ENCODE measurements at regions not wholly inside any gene's neighbourhood (a gene's known extent, or its start where the extent isn't known, plus 50 kb on each side); places are given as distances from the start of the nearest gene placed in this dataset.

DNA sequence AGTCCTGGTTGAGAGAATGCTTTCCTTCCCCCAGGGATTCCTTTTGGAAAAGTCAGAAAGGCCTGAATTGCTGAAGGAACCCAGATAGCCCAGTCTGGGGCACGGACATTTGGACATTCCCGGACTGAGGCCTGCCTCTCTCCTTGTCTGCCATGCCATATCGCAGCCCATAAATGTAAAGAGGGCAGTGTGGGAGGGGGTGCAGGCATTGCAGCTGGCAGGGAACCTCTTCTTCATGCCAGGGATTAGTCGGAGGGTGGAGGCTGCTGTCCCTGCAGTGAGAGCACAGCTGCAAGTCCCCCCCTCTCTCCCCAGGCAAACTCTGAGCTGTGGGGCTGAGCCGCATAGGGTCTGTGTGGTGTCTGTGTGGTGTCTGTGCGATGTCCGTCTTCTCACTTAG lies 486.0 kb upstream of the MKI67 start:
- in situ Hi-C loops (cut with HindIII; ENCODE audit: low pct_unique_long_range_greater_than_20kb, low sequenced_read_pairs) = no loop called here
- DNase-seq (ENCODE audit: low read depth, low spot score) = no peak

DNA sequence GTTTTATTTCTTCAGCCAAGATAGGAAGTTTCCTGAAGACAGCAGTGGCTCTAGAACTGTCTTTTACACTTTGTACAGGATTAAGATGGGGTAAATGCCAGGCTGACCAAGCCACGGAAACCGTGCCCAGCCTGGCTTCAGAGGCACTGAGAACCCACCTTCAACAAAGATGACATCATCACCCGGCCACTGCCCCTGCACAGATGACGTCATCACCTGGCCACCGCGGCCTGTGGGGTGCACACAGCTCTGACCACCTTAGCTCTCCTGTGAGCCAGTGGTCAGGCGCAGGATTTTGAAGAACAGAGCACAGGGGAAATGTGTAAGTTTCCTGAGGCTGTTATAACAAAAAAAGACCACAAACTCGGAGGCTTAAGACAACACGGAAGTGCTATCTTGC lies 486.4 kb upstream of the MKI67 start:
- DNase-seq (ENCODE audit: low read depth, low spot score) = no peak
- in situ Hi-C loops (cut with HindIII; ENCODE audit: low pct_unique_long_range_greater_than_20kb, low sequenced_read_pairs) = no loop called here

DNA sequence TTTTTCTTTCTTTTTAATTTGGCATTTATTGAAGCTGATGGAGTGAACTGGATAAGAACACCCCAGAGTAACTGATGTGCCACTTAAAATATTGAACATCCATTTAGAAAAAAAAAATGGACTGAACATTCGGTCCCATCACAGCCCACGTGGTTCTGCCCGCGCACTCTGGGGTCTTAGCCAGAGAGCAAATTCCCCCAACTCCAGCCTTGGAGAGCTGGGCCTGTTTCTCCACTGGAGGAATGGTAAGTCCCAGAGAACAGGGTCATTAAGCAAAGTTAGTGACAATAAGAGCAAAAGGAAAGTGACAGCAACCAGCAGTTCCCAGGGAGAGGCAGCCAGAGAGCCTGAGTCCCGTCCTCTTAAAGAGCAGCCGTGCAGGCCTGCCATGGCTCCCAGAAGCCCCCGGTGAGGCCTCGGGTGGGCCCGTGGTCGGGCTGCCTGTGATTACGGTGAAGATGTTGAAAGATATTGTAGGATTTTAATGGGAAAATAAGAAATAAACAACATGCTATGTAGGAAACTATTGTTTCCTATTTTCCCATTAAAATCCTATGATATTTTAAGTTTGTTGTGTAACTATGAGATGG lies 487.9 kb upstream of the MKI67 start:
- DNase-seq (ENCODE audit: low read depth, low spot score) = no peak
- in situ Hi-C loops (cut with HindIII; ENCODE audit: low pct_unique_long_range_greater_than_20kb, low sequenced_read_pairs) = no loop called here

DNA sequence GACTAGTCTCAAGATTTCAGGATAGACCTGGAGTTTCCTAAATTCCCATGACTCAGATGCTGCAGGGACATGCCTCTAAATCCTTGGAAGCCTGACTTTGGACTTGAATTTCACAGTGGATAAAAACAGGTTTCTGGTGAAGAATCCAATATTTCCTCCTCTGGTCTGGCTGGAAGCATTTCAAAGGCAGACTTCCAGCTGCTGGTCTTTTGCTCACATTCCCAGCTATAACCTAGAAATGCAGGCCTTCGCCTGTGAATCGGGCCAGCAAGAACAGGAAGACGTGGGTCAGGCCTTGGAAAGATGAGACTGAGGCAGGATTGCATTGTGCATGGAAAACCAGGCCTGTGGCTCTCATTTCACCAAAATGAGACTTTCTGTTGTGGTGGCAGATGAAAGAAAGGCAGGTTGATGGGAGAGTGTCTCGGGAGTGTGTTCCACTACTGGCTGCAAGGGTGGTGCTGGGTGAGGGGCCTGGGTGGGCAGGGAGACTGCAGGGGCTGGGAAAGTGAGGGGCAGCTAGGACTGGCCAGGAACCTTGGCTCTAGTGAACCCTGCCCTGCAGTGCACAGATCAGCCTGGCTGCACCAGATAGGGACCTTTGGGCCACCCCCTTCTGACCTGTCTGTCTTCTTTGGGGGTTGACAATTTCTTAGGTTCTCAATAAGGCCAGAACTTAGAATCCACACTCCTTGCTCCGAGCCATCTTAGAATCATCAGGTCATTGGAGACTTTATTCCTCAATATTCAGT lies 488.8 kb upstream of the MKI67 start:
- in situ Hi-C loops (cut with HindIII; ENCODE audit: low pct_unique_long_range_greater_than_20kb, low sequenced_read_pairs) = no loop called here

DNA sequence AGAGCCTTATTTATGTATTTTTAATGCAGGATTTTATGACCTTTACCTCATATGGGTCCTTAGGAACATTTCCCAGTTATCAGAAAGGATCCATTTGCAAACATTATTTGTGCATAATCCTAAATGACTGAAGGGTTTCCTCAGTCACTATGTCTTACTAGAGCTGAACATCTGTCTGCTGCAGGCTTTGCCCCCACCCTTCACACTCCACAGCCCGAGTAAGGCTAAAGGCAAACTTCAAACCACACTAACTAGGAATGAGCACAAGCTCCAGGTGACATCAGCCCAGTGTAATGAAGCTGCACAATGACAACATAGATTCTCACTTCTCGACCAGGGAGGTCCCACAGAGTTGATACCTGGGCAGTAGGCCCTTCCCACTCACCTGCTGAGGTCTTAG lies 491.3 kb upstream of the MKI67 start:
- in situ Hi-C loops (cut with HindIII; ENCODE audit: low pct_unique_long_range_greater_than_20kb, low sequenced_read_pairs) = no loop called here
- DNase-seq (ENCODE audit: low read depth, low spot score) = no peak

More for the DNA sequence above, 488.8 kb upstream of the MKI67 start:
- no peak for DNase-seq (ENCODE audit: low read depth, low spot score)

DNA sequence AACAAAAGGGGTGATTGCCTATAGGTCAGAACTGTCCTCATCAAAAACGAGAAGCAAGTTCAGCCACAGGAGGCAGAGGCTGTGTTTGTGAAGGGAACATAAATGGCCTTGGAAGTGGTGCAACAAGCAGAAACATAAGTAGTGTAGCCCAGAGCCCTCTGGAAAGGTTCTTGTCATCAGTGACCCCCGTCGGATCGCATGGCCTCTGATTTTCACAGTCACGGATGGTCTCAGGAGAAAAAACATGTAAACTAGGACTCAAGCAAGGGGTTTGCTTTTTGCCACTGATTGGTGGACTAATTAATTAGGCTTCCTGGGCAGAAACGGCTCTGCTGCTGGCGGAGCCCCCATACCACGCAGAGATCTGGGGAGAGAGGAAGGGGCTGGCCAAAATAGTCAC lies 496.5 kb upstream of the MKI67 start:
- in situ Hi-C loops (cut with HindIII; ENCODE audit: low pct_unique_long_range_greater_than_20kb, low sequenced_read_pairs) = no loop called here

DNA sequence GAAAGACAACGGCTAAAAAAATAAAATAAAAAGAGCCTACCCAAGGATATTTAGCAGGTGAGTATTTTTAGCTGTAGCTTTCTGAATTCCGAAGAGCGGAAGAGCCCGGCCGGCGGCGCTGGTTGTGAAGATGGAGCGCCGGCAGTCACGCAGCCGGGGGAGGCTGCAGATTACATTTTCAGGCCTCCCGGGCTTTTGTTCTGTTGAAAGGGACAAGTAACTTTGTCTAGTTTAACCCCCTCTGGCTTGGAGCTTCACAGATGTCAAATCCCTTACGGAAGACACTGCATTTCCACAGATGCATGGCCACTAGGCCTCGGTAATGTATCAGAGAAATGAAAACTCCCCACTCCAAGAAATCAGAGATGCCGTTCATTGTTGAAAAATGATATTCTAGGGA lies 497.6 kb upstream of the MKI67 start:
- no peak for DNase-seq (ENCODE audit: low read depth, low spot score)
- in situ Hi-C loops (cut with HindIII; ENCODE audit: low pct_unique_long_range_greater_than_20kb, low sequenced_read_pairs) = no loop called here

More for the DNA sequence above, 496.5 kb upstream of the MKI67 start:
- DNase-seq (ENCODE audit: low read depth, low spot score) = no peak

DNA sequence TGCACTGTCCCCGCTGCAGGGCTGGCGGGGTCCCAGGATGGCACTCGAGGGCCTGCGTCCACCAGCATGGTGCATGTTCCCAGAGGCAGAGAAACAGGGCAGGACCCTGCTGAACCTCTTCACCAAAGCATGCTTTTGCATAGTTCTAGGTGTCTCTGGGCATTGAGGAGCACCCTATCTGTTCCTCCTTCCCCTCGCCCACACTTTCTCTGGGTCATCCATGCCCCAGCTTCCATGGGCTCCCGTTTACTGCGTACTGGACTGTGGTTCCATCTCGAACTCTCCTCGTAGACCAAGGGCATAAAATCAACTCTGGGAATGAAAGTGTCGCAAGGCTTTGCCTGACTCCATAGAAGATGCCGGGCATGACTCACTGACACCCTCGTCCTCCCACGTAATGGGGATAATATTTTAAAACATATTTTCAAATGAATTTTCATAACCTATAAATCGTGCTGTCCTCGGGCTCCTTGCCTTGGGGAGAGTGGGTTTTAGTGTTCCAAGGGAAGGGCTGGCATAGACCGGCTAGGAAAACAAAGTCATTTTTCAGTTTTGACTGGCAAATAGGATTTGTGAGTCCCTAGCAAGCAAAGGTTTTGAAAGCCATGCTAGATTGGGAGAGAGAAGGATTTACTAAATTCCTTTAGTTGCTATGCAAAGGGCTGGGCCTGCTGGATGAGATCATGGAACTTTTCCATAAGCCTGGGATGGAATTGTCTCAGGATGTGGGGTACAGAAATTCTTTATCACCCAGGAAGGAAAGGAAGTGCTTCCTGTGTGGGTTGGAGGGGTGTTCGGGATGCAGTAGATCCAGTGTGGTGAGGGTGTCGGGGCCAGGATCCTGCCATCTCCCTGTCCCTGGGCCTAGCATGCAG lies 498.7 kb upstream of the MKI67 start:
- in situ Hi-C loops (cut with HindIII; ENCODE audit: low pct_unique_long_range_greater_than_20kb, low sequenced_read_pairs) = no loop called here
- DNase-seq (ENCODE audit: low read depth, low spot score) = no peak

DNA sequence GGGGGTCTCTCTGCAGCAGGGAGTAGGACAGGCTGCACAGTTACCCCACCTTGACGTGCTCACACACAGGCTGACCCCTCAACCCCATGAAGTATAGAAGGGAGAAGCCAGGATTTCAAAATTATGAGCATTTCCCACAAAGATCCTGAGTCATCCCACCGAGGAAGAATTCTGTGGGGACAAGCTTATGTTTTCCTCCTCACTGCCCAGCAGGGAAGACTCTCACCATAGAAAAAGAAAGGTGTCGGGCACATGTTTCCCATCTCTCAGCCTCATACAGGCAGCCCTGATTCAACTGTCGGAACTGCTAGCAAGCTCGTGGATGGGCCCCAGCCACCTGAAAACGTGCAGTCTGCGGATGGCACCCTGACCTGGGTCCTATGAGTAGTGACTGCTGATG lies 499.7 kb upstream of the MKI67 start:
- no peak for DNase-seq (ENCODE audit: low read depth, low spot score)
- in situ Hi-C loops (cut with HindIII; ENCODE audit: low pct_unique_long_range_greater_than_20kb, low sequenced_read_pairs) = no loop called here

DNA sequence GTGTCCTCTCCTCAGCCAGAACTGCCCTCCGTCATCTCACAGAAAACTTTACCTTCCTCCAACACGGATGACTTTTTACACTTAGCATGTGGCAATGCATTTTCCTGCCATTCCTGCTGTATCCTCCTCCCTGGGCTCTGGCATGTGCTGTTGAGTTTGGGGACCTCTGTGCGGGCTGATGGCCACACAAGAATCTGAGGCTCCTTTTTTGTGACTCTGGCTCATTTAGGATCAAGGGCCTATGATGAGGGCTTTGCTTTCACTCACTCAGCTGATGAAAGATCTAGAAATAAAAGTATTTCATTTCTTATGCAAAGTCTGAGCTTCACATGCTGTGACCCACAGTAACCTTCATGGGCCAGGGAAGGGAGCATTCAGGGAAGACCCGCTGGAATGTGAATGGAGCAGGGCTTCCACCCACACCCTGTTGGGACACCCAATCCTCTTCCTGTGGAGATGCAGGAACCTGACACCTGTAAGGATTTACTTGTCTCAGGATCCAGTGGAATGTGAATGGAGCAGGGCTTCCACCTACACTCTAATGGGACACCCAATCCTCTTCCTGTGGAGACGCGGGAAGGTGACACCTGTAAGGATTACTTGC lies 500.3 kb upstream of the MKI67 start:
- in situ Hi-C loops (cut with HindIII; ENCODE audit: low pct_unique_long_range_greater_than_20kb, low sequenced_read_pairs) = no loop called here
- DNase-seq (ENCODE audit: low read depth, low spot score) = no peak

DNA sequence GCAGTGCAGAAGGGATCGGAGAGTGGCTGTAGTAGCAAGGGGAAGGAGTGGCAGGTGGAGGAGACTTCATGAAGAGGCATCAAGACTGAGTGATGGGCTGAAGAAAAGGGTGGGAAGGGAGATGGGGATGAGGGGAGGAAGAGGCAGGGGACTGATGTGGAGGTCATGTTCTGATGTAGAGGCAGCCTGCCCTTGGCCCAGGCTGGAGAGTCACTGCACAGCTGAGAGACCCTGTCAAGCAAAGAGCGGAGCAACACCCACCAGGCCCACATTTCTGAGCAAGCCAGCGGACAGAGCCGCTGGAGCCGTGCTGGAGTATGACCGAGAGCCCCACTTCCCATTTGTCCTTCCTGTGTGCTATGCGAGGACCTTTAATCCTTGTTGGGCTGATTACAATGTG lies 501.6 kb upstream of the MKI67 start:
- no peak for DNase-seq (ENCODE audit: low read depth, low spot score)
- in situ Hi-C loops (cut with HindIII; ENCODE audit: low pct_unique_long_range_greater_than_20kb, low sequenced_read_pairs) = no loop called here

DNA sequence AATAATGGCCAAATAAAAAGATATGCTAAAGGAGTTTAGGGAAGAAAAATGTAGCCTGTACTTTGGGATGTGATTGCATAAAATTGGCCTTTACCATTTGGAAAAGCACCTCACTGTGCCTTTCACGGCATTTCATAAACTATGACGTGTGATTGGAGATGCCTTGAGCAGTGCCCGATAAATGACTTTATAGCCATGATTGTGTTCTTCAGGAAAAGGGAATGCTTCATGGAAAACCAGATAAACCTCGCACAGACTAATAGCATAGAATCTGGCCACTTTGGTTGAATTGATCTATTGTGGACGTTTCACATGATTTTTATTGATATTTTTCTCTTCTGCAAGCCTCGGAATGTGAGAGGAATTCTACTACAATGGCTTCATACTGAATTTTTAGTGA lies 502.0 kb upstream of the MKI67 start:
- DNase-seq (ENCODE audit: low read depth, low spot score) = no peak
- in situ Hi-C loops (cut with HindIII; ENCODE audit: low pct_unique_long_range_greater_than_20kb, low sequenced_read_pairs) = no loop called here

DNA sequence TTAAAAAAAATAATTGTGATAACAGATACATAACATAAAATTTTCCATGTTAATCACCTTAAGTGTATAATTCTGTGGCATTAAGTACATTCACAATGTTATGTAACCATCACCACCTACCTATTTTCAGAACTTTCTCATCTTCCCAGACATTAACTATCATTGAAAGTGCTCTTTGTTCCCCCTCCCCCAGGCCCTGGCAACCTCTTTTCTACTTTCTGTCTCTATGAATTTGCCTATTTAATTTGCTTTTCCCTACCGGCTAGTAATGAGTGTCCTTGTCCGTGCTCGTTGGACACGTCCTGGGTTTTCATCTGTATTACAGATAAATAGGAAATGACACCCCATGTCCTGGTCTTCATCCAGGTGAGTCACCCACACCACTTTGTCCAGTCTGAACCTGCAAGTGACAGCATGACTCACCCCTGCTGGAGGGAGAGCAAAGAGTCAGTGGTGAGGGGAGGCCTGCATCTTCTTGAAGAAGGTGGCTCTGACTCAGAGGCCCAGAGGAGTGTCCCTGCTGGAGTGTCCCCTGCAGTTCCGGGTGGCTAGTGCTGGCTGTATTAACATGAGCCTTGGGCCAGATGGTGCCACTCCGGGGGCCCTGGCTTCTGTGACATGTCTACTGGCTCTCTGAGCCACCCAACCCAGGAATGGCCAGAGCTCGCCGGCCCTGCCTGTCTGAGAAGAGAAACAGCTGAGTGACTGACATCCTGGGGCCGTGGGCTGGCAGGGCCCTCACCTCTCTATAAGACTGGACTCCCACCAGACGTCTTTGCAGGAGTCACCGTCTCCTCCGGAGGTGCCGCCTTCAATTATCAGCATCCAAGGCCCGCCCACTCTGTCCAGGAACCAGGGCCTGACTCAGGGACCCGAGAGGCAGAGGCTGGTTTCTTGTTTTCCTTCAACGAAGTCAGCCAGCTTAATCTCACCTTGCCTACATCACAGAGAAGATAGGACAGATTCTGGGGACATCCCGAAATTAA lies 503.2 kb upstream of the MKI67 start:
- in situ Hi-C loops (cut with HindIII; ENCODE audit: low pct_unique_long_range_greater_than_20kb, low sequenced_read_pairs) = no loop called here
- DNase-seq (ENCODE audit: low read depth, low spot score) = no peak

DNA sequence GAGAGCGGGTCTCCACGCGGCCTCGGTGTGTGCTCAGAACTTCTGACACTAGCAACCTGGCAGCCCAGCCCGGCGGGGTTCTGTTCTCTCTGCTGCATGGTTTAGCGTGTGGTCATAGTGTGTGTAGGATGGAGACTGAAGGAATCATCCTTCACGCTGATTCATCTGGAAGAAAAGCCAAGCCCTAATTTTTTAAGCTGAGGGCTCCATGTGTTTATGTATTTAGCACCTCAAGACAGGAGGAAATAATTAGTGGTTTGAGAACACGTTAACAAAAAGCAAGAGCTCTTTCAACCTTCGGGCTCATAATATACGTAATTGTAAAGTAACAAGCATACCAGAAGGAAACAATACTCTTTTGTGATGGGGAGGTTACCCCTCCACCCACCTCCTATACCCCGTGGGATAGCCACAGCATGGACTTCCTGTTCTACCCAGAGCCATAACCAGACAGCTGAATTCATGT lies 504.6 kb upstream of the MKI67 start:
- peak; percentile 82 for DNase-seq (ENCODE audit: low read depth, low spot score)
- in situ Hi-C loops (cut with HindIII; ENCODE audit: low pct_unique_long_range_greater_than_20kb, low sequenced_read_pairs) = no loop called here

DNA sequence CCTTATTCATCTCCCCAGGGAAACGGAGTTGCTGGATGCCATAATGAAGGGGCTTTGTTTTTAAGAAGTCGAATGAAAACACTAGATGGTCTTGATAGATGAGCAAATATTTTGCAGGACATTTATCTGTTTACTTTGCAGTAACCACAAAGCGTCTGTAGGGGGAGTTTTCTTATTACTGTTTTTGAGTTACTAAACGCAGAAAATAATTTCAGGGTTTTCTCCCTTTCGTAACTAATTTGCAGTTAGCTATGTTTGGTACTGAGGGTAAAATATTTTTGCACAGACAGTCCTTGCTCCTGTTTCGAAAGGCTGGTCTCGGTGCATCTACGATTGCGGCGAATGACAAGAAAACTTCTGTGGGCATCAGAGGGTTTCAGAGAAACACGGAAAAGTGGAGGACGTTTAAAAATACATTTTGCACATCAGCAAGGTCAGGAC lies 505.6 kb upstream of the MKI67 start:
- in situ Hi-C loops (cut with HindIII; ENCODE audit: low pct_unique_long_range_greater_than_20kb, low sequenced_read_pairs) = no loop called here
- peak; percentile 74 for DNase-seq (ENCODE audit: low read depth, low spot score)

DNA sequence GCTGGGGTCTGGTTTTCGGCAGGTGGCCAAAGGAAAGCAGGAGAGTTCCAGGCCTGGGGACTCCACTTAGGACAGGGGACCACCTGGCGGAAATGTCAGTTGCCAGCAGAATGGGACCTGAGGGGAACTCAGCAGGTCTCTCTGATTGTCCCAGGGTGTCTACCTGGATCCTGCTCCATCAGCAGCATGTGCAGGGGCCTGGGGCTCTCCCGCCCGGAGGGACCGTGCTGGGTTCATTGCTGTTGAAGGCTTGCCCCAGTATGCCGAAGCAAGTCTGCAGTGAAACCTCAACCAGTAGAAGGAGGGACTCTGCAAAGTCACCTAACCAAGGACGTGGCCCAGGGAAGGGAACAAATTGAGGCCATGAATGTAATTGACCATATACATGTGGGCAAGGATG lies 506.5 kb upstream of the MKI67 start:
- DNase-seq (ENCODE audit: low read depth, low spot score) = no peak
- in situ Hi-C loops (cut with HindIII; ENCODE audit: low pct_unique_long_range_greater_than_20kb, low sequenced_read_pairs) = no loop called here

DNA sequence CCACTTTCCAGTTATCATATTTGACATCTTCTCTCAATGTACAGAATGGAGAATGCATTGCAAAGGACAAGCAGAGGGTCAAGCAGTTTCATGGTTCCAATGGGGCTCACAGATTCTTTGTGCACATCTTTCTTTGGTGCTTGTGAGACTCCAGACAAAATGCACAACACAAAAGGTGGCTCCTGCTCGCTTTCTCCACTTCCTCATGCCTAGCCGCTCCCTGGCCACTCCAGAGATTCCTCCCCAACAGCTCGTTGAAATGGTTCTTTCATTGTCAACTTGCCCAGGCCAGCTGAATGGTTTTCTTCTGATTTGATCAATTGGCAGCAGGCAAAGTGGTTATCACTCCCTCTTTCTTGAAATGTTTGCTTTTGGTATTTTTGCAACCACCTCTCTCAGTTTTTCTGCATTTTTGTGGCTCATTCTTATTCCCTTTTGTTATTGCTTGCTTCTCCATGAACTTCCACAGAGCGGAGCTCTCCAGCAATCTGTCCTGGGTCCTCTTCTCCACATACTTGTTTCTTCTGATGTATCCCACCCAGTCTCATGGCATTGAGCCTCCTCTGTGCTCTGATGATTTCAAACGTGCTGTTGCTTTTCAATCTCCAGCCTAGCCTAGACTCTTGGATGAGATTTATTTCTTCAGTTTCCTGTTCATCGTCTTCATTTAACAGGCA lies 507.8 kb upstream of the MKI67 start:
- in situ Hi-C loops (cut with HindIII; ENCODE audit: low pct_unique_long_range_greater_than_20kb, low sequenced_read_pairs) = no loop called here
- DNase-seq (ENCODE audit: low read depth, low spot score) = no peak

All from SK-MEL-5 (cell line).